GM21515 (cell line): ENCODE measurements at regions not wholly inside any gene's neighbourhood (a gene's known extent, or its start where the extent isn't known, plus 50 kb on each side); places are given as distances from the start of the nearest gene placed in this dataset.

Experiments used
- ATAC-seq: cut with Tn5 transposase; IDR thresholded peaks from one replicate; pipeline ENCODE4 v1.9.1; 2021; ENCODE audit not compliant: unreplicated experiment

- no peak for ATAC-seq
These were observed 82.3 kb upstream of the SPRED2 start for GRCh38 chr2:65514555-65515195.

DNA sequence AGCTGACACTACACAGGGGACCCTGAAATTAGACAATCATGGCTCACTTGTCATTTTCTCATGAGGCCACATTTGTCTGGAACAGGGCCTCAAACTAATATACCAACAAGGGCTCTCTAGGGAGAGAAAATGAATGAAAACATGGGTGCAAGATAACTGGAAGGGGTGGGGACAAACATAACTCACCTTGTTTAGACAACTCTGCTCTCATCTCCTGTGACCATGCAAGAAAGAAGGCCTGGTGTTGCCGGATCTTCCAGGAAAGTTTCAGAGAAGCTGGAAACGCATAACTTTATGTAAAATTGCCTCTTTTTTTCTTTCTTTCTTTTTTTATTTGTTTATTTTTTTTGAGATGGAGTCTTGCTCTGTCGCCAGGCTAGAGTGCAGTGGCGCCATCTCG is 80.4 kb upstream of the SPRED2 start:
- ATAC-seq: no peak

DNA sequence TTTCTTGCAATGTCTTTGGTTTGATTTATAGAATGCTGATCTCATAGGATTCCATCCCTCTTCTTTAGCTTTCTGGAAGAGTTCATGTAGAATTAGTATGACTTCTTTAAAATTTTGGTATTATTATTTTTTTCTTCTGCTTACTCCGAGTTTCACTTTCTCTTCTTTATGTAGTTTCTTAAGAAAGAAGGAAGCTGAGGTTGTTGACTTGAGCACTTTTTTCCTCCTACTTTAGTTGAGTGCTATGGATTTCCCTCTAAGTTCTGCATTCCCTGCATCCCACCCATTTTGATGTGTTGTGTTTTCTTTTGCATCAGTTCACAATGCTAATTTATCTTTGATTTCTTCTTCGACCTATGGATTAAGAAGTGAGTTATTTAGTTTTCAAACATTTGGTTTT is 78.9 kb upstream of the SPRED2 start:
- ATAC-seq: no peak

- no peak for ATAC-seq
These were observed 75.8 kb upstream of the SPRED2 start for GRCh38 chr2:65508225-65508624.

GRCh38 chr2:65507102-65508069 is 75.0 kb upstream of the SPRED2 start:
- ATAC-seq: no peak

- no peak for ATAC-seq
These were observed 72.7 kb upstream of the SPRED2 start for GRCh38 chr2:65504814-65505697.

- no peak for ATAC-seq
These were observed 71.8 kb upstream of the SPRED2 start for GRCh38 chr2:65504201-65504600.

DNA sequence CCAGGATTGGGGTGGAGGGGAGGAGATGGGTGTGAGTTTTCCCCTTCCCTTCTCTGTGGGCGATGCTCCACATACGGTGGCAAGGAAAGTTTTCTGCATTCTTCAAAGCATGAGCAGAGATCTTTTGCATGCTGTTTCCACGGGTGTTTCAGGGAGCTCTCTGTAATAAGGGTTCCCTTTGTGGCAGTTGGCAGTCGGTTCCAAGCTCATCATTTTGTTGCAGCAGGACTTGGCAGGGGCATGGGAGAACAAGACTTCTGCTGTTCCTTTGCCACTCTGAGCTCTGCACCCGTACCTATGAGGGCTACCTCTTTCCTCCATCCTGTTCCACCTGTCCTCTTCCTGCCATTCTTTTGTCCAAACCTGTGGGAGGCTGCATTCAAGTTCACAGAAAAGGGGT is 71.3 kb upstream of the SPRED2 start:
- no peak for ATAC-seq

DNA sequence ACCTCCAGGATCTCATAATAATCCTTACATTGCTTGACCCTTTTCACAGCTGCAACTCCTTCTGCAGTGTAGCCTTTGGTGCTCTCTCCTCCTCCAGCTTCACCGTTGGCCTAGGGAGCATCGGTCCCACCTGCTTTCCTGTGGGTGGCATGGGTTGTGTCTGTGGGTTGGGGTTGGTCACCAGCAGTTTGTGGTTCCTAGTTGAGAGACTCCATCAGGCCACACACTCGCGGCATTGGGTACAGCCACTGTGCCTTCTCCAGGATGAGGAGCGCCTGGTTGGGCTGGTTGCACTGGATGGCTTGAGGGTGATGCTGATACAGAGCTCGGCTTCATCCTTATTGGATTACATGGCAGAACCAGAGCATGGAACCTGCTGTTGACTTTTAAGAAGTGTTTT is 69.4 kb upstream of the SPRED2 start:
- no peak for ATAC-seq

DNA sequence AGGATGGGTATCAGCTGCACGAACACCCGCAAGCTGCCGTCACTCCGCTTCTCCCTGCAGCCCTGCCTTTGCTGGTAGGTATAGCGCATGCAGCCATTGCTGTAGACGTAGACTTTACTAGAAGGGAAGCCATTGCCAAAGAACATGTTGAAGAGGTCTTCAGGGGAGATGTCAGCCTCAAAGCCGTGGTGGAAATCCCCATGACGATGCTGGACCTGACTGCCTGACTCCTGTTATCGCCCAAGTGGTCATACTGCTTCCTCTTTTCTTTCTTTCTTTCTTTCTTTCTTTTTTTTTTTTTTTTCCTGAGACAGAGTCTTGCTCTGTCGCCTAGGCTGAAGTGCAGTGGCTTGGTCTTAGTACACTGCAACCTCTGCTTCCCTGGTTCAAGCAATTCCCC is 68.7 kb upstream of the SPRED2 start:
- ATAC-seq: no peak

DNA sequence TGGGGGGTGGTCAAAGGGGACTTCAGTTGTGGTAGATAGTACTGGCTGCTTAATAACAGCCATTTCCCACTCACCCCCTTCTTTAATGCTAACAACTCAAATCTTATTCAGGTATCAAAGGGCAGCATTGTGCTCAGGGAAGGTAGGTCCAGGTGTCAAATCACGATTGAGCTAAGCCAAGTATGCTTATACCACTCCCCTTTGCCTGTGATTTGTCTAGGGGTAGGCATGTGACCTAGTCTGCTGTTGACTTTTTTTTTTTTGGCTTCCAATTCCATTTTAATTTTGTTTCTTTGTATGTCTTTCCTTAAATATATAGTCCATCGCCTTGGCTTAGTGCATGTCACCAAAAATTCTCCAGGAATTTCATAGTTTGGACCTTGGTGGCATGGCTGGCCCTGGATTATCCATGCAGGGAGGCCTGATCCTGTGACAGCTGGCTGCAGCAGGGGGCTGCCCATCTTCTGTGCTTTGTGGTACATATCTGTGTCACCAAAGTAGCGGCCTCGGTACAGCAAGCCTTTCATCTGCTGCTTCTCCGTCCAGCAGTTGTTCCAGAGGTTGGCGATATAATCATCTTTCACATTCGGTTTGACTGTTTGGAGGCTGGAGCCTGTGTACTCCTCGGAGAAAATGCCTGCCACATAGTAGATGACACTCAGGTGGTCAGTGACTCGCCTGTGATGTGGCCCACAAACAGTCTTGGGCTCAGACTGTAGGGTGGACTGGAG is 68.1 kb upstream of the SPRED2 start:
- no peak for ATAC-seq

DNA sequence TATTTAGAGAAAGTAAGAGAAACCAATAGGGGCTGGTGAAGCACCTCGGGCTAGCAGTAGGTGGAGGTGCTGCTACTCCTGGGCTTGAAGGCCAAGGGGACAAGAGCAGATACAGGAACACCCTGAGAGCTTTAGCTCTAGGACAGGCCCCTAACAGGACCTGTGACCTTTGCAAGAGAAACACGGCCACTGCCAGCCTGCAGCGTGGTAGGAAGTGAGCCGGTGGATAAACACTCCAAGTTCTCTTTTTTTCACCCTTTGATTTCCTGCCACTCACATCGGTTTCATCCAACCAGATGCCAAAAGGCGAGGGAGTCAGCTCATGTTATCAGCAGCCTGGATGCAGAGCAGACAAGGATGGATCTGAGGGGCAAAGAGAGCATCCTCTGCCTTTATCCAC is 66.8 kb upstream of the SPRED2 start:
- no peak for ATAC-seq

DNA sequence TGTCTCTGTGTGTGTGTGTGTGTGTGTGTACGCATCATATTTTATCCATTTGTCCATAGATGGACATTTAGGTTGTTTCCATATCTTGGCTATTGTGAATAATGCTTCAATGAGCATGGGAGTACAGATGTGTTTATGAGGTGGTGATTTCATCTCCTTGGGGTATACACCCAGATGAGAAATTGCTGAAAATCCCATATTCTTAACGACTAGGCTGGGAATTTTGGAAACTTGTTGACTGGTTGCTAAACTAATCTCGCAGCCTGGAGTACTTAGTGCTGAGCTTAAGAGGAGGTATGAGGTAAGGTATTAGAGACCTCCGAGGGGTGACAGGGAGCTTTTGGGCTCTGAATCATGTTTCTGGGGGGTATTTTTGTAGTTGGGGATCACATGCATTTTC is 66.0 kb upstream of the SPRED2 start:
- ATAC-seq: no peak

- ATAC-seq: no peak
These were observed 63.0 kb upstream of the SPRED2 start for GRCh38 chr2:65495251-65495877.

DNA sequence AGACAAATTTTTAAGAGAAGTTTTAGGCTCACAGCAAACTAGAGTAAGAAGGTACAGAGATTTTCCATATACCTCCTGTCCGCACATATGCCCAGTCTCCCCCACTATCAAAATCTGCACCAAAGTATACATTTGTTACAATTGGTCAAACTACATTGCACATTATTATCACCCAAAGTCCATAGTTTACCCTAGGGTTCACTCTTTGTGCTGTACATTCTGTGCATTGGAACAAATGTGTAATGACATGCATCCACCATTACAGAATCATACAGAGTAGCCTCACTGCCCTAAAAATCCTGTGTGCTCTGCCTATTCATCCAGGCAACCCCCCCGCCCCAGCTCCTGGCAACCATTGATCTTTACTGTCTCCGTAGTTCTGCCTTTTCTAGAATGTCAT is 61.7 kb upstream of the SPRED2 start:
- no peak for ATAC-seq

- ATAC-seq: no peak
These were observed 59.0 kb upstream of the SPRED2 start for GRCh38 chr2:65491381-65491905.

GRCh38 chr2:65490222-65490621 is 57.8 kb upstream of the SPRED2 start:
- ATAC-seq: no peak

- no peak for ATAC-seq
These were observed 56.9 kb upstream of the SPRED2 start for GRCh38 chr2:65489269-65489668.

DNA sequence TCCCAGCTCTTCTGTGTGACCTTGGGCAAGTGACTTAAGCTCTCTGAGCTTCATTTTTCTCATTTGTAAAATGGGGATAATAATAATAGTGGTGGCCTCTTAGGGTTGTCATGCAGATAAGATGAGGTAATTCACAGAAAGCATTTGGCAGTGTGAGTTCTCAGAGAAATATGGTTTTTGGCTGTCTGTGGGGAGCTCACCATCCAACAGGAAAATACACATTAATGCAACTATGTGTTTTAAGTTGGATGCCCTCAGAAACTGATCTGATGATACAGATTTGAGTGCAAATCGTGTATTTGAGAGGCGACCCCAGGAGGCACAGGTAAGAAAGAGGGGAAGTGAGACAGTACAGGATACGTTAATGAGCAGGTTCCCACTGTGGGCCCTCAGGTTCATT is 56.1 kb upstream of the SPRED2 start:
- no peak for ATAC-seq

DNA sequence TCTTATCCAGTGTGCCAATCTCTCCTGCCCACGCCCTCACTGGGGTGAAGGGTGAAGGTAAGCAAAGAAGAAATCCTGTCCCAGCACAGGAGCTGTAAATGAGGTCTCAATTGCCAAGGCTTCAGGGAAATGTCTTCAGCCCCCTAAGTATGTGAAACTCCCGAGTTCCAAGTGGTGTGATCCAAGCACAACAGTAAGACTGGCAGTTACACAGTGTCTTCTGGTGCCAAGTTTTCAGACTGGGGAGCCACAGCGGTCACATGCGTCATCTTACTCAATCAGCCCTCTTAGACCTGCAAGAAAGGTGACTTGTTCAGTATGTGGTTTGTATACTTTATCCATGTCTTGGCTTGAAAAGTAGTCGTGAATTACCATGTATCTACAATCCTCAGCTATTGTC is 55.0 kb upstream of the SPRED2 start:
- ATAC-seq: no peak
